ENCODE measurements at regions not wholly inside any gene's neighbourhood (a gene's known extent, or its start where the extent isn't known, plus 50 kb on each side); places are given as distances from the start of the nearest gene placed in this dataset.

- Histone ChIP-seq H3K27me3 (no peaks in the 10 kb centered on the region), H3K36me3 (no peaks in the 10 kb centered on the region), H3K9me3 (no peaks in the 10 kb centered on the region), H3K4me3 (no peak overlapping the region), H3K27ac (no peak overlapping the region), H3K4me1 (no peaks in the 10 kb centered on the region)
- TF ChIP-seq CTCF (IDR thresholded peaks at IDR 0.05 in 4 of 5, conservative IDR thresholded peaks at IDR 0.05 in 1 of 5) (no peak), POLR2A (IDR thresholded peaks at IDR 0.05) (no peak)
- in situ Hi-C loops (cut with MboI; ENCODE audit: low sequenced_read_pairs in 4 of 4): no loop called here
- no peak for DNase-seq
- intact Hi-C loops (cut with DNase I; ENCODE audit: low total_unique reads): no loop called here
- no peak for ATAC-seq
These were observed 342.2 kb upstream of the AKR1E2 start for GRCh38 chr10:4483811-4484210.

GRCh38 chr10:4482659-4483058 is 343.3 kb upstream of the AKR1E2 start:
- ATAC-seq (no peak), DNase-seq (no peak)
- TF ChIP-seq POLR2A (IDR thresholded peaks at IDR 0.05) (no peak), CTCF (IDR thresholded peaks at IDR 0.05 in 4 of 5, conservative IDR thresholded peaks at IDR 0.05 in 1 of 5) (no peak)
- Histone ChIP-seq H3K4me3 (no peak overlapping the region), H3K27me3 (no peaks in the 10 kb centered on the region), H3K36me3 (no peaks in the 10 kb centered on the region), H3K4me1 (no peaks in the 10 kb centered on the region), H3K27ac (no peak overlapping the region), H3K9me3 (no peaks in the 10 kb centered on the region)
- intact Hi-C loops (cut with DNase I; ENCODE audit: low total_unique reads): no loop called here
- in situ Hi-C loops (cut with MboI; ENCODE audit: low sequenced_read_pairs in 4 of 4): no loop called here

GRCh38 chr10:4481192-4481591 is 344.8 kb upstream of the AKR1E2 start:
- TF ChIP-seq CTCF (IDR thresholded peaks at IDR 0.05 in 4 of 5, conservative IDR thresholded peaks at IDR 0.05 in 1 of 5) (no peak), POLR2A (IDR thresholded peaks at IDR 0.05) (no peak)
- no peak overlapping the region for H3K4me3 ChIP-seq
- no peak overlapping the region for H3K27ac ChIP-seq
- H3K36me3 ChIP-seq: no peaks in the 10 kb centered on the region
- no peak for ATAC-seq
- H3K4me1 ChIP-seq: no peaks in the 10 kb centered on the region
- no peaks in the 10 kb centered on the region for H3K9me3 ChIP-seq
- DNase-seq: no peak
- in situ Hi-C loops (cut with MboI; ENCODE audit: low sequenced_read_pairs in 4 of 4): no loop called here
- H3K27me3 ChIP-seq: no peaks in the 10 kb centered on the region
- intact Hi-C loops (cut with DNase I; ENCODE audit: low total_unique reads): no loop called here

- ATAC-seq (no peak), DNase-seq (no peak)
- Histone ChIP-seq H3K4me3 (no peak overlapping the region), H3K4me1 (no peaks in the 10 kb centered on the region), H3K36me3 (no peaks in the 10 kb centered on the region), H3K9me3 (no peaks in the 10 kb centered on the region), H3K27ac (no peak overlapping the region), H3K27me3 (no peaks in the 10 kb centered on the region)
- in situ Hi-C loops (cut with MboI; ENCODE audit: low sequenced_read_pairs in 4 of 4) (no loop called here), intact Hi-C loops (cut with DNase I; ENCODE audit: low total_unique reads) (no loop called here)
- TF ChIP-seq CTCF (IDR thresholded peaks at IDR 0.05 in 4 of 5, conservative IDR thresholded peaks at IDR 0.05 in 1 of 5): no peak
- no peak for TF ChIP-seq POLR2A (IDR thresholded peaks at IDR 0.05)
These were observed 346.7 kb upstream of the AKR1E2 start for GRCh38 chr10:4479342-4479741.

- intact Hi-C loops (cut with DNase I; ENCODE audit: low total_unique reads): no loop called here
- DNase-seq (no peak), ATAC-seq (no peak)
- Histone ChIP-seq H3K36me3 (no peaks in the 10 kb centered on the region), H3K9me3 (no peaks in the 10 kb centered on the region), H3K27ac (no peak overlapping the region), H3K27me3 (no peaks in the 10 kb centered on the region), H3K4me1 (no peaks in the 10 kb centered on the region), H3K4me3 (no peak overlapping the region)
- in situ Hi-C loops (cut with MboI; ENCODE audit: low sequenced_read_pairs in 4 of 4): no loop called here
- TF ChIP-seq POLR2A (IDR thresholded peaks at IDR 0.05) (no peak), CTCF (IDR thresholded peaks at IDR 0.05 in 4 of 5, conservative IDR thresholded peaks at IDR 0.05 in 1 of 5) (no peak)
These were observed 348.3 kb upstream of the AKR1E2 start for GRCh38 chr10:4477664-4478063.
